Inflammatory macrophage treated with lipopolysaccharide for 1 hour (primary cell): ENCODE measurements at regions not wholly inside any gene's neighbourhood (a gene's known extent, or its start where the extent isn't known, plus 50 kb on each side); places are given as distances from the start of the nearest gene placed in this dataset.
"Not testable (repeated sequence)": the region's sequence is repeated elsewhere in the genome, so short reads cannot be mapped to it uniquely, and the experiment has no call there.

Experiments
- DNase-seq, 2 donors: peaks; one replicate each; pipeline ENCODE4 v3.0.0-alpha.2; 2020 to 2022

GRCh38 chr2:12569929-12570328 lies 146.8 kb upstream of the TRIB2 start:
- not testable (repeated sequence) for DNase-seq

DNA sequence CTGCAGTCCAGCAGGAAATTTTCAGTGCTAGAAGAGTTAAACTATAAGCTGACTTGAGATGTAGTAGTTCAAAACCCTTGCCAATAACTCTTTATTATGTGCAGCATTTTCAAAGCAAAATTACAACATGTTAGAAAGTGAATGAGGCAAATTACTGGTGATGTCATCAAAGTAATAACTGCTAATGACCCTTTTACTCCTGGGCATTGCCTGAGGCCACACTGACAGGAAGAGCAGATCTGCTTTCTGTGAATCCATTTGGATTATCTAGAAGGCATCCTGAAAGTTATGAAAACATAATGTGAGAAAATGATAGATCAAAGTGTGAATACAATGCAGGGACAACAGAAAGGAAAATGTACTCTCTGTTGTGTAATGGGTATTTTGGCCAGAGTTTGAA lies 139.6 kb upstream of the TRIB2 start:
- no peak for DNase-seq

DNA sequence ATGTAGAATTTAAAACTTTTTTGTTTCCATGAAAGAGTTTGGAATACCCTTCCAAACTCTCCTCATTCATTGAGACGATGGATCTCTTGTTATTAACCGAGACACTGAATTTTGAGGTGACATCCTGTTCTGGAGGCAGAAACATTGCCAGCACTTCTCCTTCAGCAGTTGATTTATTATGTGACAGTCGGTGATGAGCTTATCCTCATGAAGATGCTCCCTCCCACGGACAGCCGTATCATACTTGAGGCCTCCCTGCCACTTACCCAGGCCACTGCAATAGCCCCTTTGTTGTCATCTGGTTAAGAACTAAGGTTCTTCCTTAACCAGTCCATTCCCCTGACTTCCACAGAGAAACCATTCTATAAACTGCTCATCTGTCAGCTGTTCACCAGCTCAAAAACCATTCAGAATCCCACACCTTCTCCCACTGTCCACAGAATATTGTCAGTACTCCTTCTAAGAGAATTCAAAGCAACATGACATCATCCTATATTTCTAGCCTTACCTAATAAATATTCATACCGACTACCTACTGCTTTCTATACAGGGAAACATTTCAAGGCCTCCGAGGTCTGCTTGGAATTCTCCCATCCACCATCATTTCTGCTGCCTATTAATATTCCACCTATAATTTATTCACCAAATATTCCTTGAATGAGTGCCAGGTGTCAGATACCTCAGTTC lies 139.0 kb upstream of the TRIB2 start:
- no peak for DNase-seq

DNA sequence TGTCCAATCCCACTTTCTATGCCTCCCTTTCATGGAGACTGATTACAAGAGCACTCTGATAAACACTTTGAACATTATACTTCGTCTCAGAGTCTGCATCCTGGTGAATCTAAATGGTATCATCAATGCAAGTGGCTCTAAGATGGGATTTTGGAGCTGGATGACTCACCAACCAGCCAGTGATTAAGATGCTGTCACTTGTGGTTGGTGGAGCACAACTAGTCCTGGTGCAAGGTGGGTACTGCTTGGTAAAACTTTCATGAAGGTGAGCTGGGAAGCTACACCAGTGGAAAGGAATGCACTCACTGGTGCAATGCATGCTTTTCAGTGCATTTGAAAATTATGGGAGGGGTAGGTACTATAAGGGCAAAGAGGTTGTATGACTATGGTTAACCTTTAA lies 137.7 kb upstream of the TRIB2 start:
- no peak for DNase-seq

GRCh38 chr2:12584338-12584737 lies 132.4 kb upstream of the TRIB2 start:
- no peak for DNase-seq

DNA sequence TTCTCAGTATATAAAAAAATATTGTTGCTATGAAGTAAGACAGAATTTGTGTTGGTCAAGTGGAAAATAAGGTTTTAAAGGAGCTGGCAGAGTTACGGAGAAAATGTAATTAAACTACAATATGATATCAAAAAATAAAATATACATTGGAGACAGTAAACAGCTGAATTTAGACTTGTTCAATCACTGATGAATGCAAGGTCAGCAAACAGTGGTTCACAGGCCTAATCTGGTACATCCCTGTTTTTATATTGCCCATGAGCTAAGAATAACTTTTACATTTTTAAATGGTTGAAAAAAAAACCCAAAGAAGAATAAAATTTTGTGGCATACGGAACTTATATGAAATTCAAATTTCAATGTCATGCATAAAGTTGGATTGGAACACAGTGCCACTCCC lies 131.0 kb upstream of the TRIB2 start:
- no peak for DNase-seq

DNA sequence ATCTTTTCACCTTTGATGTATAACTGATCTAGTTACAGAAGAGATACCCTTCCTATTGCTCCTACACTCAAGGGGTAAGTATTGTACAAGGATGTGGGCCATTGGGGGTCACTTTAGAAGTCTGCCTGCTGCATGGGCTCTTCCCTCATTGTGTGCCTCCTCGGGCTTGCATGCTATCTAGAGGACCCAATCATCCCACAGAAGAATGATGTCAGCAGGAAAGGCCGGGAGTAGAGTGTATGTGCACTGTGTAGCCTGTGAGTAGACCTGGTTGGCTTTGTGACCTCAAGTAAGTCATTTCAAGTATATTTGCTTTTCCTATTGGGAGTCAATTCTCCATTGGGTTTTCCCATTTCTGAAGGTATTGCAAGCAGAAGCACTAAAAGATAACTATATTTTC lies 129.5 kb upstream of the TRIB2 start:
- DNase-seq, result peak; percentile 14 to 22

DNA sequence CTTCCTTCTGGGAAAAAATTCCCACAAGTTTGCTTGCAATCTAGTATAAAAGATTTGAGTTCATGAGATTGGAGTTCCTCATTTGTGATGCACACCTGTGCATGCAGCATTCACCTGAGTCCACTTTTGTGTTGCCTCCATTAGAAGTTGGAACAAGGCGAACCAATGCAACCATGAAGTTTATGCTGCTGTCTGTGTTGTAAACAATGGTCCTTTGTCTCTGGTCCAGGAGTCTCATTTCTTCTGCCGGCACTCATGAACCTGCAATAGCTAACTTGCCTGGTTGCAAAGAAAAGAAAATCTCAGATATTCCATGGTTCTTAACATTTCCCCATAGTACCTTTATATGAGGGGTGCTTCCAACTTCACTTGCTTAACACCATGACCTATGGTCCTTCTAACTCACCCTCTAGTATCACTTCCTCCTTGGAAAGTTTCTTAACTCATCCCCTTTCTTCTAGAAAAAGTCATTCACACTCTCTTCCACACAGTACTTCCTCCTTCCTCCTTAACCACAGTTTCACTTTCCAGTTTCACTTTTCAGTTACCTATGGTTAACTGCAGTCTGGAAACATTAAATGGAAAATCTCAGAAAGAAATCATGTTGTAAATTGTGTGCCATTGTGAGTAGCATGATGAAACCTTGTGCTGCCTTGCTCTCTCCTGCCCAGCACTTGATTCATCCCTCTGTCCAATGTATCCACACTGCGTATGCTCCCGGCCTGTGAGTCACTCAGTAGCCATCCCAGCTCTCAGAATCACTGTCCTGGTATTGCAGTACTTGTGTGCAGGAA lies 128.8 kb upstream of the TRIB2 start:
- peak; percentile 91 to 96 for DNase-seq

DNA sequence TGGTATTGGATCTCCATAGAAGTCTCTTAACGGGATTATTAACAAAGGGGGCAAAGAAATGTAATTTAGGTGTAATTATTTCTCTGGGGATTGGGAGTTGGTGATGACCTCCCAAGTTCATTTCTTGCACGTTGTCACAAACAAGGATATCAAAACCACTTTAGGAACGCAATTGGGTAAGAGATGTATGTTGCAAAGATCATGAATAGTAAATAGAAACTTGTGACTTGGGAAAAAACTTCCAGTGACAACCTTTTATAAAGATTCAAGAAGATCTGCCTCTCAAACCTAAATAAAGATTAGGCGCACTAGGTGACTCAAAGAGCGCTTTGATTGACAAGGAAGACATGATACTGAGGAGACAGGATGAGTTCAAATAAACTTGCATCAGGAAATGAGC lies 127.8 kb upstream of the TRIB2 start:
- peak; percentile 46 to 61 for DNase-seq

DNA sequence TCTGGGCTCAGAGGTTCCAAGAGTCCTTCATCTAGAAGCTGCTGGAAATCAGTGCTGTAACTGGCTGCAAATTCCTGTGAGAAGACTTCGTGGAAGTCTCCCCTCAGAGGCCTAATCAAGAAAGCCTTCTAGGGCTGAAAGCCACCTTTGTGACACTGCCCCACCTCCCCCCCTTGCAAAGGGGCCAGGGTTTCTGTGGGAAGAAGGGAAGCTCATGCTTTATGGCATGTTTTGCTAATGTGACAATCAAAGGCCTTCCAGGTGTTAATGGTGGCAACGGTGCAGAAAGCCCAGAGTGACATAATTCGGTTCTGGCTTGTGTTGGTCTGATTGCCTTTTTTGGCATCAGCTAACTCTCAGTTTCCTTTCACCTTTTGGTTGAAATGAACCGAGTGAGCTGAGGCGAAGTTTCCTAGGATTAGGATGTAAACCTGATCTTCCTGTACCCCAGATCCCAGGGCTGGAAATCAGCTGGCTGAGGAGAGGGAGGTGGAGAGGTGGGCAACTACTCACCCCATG lies 126.9 kb upstream of the TRIB2 start:
- DNase-seq, result no peak

DNA sequence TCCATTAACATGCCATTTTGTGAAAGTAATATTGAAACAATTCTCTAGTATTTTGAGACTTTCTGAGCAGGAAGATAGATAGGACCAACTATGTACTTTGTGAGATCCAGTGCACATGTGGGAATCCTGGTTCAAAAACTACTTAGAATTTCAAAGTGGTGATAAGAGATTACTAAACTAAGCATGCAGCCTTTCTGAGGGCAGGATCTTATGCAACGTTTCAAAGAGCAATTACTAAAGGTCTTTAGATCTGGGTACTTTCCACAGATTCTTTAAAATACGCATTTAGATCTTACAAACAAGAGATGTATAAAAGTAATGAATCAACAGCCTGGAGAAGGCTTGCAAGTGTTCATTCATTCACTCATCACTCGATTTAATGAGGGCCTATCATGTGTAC lies 124.4 kb upstream of the TRIB2 start:
- no peak for DNase-seq

DNA sequence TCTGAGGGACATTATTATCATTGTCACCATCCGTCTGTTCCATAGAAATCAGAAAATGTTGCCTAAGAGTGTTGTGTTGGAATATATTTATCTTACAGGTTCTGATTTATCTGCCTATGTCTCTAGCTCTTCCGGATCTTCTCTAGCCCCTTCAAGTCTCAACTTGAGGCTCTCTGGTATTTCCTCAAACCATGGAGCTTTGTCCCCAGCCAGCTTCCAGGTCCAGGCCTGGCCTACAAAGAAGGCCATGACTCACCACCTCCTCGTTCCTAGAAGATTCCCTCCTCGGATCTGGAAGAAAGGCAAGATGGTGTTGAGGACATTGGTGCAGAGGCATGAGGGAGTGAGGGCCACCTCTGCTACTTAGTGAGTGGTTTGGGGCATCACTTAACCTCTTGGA lies 122.1 kb upstream of the TRIB2 start:
- DNase-seq, result no peak

GRCh38 chr2:12596771-12597170 lies 120.0 kb upstream of the TRIB2 start:
- no peak for DNase-seq

DNA sequence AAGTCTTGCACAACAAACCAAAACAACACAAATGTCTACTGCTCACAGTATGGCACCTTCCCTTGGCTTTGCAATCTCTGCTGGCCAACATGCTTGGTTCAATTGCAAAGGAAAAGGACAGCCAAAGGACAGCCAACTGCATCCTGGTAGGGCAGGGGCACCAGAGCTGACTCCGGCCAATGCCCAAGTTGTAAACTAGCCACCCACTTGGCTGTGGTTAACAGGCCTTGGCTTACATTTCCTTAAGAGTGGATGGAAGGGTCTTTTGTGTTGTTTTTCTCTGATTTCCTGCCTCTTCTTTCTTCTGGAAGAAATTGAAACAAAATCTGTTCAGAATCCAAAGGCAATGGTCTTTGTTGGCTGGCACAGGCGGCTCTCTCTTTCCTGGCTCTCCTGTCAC lies 119.1 kb upstream of the TRIB2 start:
- DNase-seq, result no peak

DNA sequence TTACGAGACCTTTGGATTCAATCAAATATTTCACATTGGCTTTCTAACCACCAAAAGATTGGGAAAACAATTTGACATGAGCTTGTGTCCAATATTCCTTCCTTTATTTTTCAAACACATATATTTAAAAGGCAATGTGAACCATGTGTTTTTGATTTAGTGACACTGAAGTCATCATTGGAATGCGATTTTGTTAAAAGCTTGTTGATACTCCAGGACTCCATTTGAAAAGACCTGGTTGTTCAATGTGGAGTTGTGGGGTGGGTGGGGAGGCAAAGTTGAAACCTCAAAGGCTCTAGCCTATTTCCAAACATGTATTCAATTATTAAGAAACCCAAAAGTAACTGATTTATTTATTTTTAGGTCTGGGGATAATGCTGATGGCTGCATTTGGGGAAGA lies 114.1 kb upstream of the TRIB2 start:
- DNase-seq, result no peak

- peak; percentile 40 to 61 for DNase-seq
These were observed 112.9 kb upstream of the TRIB2 start for GRCh38 chr2:12603781-12604295.

DNA sequence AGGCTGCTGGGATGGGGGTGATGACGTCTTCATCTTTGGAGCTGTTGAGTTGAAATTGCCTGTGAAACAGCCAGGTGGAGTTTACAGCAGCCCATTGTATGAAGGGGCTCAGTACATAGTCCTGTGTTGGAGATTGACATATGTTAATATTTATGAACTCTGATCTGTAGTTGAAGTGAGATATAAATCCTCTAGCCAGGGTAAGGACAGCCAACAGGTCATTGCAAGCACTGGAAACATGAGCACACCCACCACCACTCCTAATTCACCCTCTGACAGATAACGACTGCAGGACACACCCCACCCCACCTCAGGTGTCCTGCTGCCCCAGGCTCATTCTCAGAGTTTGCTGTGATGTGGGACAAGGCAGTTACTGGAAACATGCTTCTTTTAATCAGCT lies 112.4 kb upstream of the TRIB2 start:
- no peak for DNase-seq

- no peak for DNase-seq
These were observed 111.4 kb upstream of the TRIB2 start for GRCh38 chr2:12605366-12605765.

GRCh38 chr2:12605936-12606335 lies 110.8 kb upstream of the TRIB2 start:
- no peak for DNase-seq

- no peak for DNase-seq
These were observed 110.2 kb upstream of the TRIB2 start for GRCh38 chr2:12606472-12607000.

DNA sequence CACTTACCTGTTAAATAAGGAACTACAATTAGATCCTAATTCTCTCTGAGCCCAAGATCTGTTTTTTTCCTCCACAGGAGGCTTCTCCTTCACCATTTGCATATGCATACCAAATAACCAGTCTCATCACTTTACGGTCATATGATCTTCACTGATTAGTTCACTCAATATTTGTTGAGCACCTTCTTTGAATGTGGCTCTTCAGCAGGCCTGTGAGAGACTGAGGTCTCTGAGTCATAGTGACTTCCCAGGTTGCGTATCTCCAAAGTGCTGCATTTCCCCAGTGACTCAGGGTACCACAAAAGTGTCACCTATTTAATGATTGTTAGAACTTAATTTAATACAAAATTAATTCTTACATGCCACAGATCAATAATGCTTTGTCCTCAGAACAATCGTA lies 108.8 kb upstream of the TRIB2 start:
- DNase-seq, result peak in 1 of 2 donors; percentile 24

DNA sequence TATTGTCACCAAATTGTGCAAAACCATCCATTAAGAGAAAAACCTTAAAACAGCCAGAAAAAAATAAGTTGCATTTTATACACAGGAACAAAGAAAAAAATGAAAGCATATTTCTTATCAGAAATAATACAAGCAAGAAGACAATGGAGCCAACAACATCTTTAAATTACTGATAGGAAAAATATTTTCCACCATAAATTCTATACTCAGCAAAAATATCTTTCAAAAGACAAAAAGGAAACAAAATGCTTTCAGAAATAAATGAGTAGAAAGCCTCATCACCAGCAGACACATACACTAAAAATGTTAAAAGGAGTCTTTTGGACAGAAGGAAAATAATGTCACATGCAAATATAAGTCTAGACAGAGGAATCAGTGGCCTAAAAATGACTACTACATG lies 106.4 kb upstream of the TRIB2 start:
- no peak for DNase-seq

DNA sequence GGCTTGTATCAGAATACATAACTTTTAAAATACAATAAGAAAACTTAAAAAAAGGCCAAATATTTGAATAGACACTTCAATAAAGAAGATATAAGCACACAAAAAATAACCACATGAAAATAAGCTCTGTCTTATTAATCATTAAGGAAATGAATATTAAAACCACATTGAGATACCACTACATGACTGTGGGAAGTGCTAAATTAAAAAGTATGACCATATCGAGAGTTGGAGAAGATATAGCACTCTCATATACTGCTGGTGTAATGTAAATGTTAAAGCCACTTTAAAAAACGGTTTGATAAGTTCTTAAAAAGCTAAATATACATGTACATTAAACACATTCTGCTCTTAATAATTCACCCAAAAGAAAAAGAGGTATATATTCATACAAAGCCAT lies 104.6 kb upstream of the TRIB2 start:
- no peak for DNase-seq

- DNase-seq, result no peak
These were observed 104.1 kb upstream of the TRIB2 start for GRCh38 chr2:12612671-12613070.
